ENCODE measurements at regions not wholly inside any gene's neighbourhood (a gene's known extent, or its start where the extent isn't known, plus 50 kb on each side); places are given as distances from the start of the nearest gene placed in this dataset.
A peak's percentile ranks its signal among the peaks of the same experiment; 100 is the strongest.

DNA sequence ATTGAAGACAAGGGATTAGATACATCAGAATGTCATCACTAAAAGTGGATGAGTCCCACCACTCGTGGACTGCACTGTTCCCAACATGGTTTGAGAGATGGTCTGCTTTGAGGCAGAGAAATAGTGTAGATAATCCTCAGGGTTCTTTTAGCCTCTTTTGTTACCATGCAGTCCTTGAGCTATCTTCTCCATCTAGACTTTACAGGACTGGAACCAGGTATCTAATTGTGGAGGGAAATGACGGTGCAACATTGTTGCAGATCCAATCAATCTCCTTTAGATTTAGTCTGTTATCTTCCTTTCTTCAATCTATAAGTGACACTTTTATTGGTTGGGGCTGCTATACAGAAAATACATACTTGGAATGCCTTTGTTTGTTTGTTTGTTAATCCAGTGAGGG is 183.8 kb upstream of the CWC22 start:
- no peak for DNase-seq

GRCh38 chr2:180187611-180188010 is 180.5 kb upstream of the CWC22 start:
- no peak for DNase-seq

GRCh38 chr2:180184506-180184905 is 177.4 kb upstream of the CWC22 start:
- no peak for DNase-seq

- no peak for DNase-seq
Measured at GRCh38 chr2:180180511-180180910, 173.4 kb upstream of the CWC22 start.

DNA sequence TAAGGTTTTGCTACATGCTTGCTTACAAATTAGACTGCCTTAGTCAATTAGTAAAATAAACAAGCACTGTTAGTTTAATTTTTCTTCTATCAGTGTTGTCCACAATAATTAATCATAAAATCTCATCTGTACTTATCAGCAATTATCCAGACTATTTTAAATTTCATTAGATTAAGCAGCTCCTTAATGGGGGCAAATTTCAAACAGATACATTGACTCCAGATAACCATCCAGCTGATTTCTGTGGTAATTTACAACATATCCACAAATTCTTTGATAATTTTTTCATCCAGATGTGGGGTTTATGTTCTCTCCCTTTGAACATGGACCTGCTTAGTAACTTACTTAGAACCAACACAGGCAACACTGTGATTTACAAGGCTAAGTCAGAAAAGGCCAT is 170.4 kb upstream of the CWC22 start:
- DNase-seq: no peak

- no peak for DNase-seq
Measured at GRCh38 chr2:180175736-180176135, 168.6 kb upstream of the CWC22 start.

DNA sequence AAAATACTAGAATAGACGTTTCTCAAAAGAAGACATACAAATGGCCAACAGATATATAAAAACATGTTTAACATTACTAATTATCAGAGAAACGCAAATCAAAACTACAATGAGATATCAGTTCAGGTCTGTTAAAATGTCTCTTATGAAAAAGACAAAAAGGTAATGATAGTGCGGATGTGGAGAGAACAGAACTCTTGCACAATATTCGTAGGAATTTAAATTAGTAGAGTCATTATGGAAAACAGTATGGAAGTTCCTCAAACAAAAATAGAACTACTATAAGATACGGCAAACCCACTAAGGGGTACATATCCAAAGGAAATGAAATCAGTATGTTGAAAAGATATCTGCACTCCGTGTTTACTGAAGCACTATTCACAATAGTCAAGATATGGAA is 167.5 kb upstream of the CWC22 start:
- DNase-seq: no peak

GRCh38 chr2:180169474-180169873 is 162.4 kb upstream of the CWC22 start:
- no peak for DNase-seq

DNA sequence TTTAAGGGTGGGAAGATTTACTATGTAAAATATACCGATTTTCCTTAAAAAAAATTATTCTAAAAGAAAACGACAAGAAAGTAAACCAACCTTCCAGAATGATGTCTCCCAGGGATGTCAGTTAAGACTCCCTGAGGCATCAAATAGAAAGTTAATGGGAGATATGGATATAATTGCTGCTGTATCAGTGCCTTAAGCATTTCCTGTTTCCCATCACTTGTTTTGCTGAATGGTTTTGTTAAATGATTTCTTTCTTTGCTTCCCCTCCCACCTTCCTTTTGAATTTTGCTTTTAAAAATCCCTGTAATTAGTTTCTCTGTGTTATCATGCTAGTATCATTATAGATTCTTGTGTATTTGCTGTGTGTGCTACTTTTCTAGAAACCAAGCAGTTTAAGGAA is 154.3 kb upstream of the CWC22 start:
- DNase-seq: no peak

GRCh38 chr2:180159921-180160320 is 152.8 kb upstream of the CWC22 start:
- no peak for DNase-seq

DNA sequence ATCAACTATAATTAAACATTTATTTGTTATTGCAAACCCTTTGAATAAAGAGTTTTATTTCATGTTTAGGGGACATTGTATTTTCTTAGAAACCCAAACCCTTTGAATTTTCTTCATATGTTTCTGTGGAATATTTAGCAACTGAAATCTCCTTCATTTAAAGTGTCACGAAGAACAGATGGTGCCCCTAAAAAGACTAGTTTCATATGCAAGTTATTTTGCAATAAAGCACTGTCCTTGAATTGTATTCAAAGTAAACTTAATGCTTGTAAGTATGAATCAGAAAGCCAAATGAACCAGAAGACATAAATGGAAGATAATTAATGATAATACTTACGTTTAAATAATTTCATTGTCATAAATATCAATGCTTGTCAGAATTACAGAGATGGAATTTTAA is 151.9 kb upstream of the CWC22 start:
- no peak for DNase-seq

- no peak for DNase-seq
Measured at GRCh38 chr2:180156651-180157050, 149.6 kb upstream of the CWC22 start.

DNA sequence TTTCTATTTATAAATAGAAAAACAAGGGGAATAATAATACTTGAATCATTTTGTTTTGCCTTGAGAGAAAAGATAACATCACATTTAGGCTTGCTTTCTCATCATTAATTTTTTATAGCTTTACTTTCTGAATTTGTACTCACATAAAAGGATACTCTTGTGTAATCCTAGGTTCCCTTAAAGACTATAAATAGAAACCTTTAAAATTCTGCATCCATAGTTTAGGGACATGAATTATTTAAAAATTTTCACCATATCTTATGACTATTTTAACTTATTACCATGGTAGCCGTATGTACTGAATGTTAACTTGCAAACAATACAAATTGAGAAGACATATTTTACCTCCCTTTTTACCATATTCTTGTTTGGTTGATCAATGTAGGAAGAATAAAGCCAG is 143.5 kb upstream of the CWC22 start:
- no peak for DNase-seq

DNA sequence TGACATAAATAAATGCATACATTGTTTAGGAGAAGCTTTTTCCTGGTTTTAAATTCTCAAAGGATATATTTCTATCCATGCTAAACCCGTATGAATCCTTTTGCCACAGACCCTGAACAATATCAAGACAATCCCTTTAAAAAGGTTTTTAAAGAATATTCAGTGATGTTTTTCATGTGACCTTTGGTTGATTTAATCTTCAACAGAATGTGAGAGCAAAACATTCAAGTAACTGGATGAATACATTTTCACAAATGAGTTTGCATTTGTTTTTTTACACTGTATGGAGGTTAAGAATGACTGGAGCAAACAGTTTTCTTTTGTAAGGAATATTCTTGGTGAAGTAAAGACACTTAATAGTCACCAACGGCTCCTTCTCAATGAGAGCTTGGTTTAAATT is 139.4 kb upstream of the CWC22 start:
- DNase-seq: no peak

DNA sequence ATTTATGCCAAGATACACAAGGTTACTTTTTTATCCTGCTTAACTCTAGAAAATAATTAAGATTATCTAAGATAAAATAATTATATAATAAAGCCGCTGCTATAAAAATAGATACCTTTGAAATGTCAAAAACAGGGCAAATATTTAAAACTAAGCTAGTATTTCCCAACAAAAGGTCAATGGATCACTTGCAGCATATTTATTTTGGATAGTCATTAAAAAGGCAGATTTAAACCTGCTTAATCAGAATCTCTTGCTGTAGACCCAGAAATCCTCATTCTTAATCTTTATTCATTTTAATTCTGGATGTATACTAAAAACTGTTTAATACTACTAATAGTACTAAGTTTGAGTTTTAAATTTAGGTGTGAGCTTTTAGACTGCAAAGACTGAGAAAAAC is 139.0 kb upstream of the CWC22 start:
- DNase-seq: no peak

DNA sequence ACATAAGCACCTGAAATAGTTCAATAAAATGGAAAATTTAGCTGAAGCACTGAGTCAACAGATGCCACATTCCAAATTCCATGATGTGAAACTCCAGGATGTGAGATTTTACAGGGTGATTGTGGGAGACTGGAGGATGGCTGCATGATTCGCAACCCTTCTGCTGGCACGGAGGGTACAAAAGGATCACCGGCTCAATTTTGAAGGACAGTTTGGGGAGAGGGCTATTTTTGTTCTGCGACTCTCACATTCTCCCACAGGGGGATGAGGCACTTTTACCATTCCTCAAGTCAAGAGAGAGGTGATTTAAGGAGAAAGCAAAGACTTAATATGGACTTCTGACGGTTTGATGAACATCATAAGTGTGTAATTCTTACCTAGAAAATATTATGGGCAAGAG is 138.1 kb upstream of the CWC22 start:
- DNase-seq: no peak

- no peak for DNase-seq
Measured at GRCh38 chr2:180144338-180144813, 137.3 kb upstream of the CWC22 start.

- no peak for DNase-seq
Measured at GRCh38 chr2:180143633-180144337, 136.7 kb upstream of the CWC22 start.

GRCh38 chr2:180141600-180141999 is 134.5 kb upstream of the CWC22 start:
- DNase-seq: no peak

DNA sequence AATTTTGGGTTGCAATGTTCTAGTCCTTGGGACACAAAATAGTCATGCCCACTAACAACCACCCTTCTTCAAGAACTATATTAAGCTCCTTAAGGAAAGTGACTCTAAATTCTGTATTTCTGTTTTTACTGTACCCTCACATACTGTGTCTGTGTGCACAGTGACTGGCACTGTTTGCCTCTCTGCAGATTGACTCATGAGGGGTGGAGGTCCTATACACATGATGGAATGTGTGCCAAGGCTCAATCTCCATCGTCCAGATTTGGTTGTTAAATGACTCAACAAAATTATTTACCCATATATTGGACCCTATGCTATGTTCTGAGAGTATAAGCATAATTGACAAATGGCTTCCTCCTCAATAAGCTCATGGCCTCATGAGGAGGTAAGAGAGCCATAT is 126.6 kb upstream of the CWC22 start:
- DNase-seq: no peak

GRCh38 chr2:180130403-180130802 is 123.3 kb upstream of the CWC22 start:
- no peak for DNase-seq

DNA sequence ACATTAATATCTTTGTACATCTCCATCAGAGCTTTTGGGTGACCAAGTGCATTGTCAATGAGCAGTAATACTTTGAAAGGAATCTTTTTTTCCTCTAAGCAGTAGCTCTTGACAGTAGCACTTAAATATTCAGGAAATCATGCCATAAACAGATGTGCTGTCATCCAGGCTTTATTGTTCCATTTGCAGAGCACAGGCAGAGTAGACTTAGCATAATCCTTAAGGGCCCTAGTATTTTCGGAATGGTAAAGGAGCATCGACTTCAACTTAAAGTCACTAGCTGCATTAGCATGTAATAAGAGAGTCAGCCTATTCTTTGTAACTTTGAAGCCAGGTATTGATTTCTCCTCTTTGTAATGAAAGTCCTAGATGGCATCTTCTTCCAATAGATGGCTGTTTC is 121.8 kb upstream of the CWC22 start:
- no peak for DNase-seq

DNA sequence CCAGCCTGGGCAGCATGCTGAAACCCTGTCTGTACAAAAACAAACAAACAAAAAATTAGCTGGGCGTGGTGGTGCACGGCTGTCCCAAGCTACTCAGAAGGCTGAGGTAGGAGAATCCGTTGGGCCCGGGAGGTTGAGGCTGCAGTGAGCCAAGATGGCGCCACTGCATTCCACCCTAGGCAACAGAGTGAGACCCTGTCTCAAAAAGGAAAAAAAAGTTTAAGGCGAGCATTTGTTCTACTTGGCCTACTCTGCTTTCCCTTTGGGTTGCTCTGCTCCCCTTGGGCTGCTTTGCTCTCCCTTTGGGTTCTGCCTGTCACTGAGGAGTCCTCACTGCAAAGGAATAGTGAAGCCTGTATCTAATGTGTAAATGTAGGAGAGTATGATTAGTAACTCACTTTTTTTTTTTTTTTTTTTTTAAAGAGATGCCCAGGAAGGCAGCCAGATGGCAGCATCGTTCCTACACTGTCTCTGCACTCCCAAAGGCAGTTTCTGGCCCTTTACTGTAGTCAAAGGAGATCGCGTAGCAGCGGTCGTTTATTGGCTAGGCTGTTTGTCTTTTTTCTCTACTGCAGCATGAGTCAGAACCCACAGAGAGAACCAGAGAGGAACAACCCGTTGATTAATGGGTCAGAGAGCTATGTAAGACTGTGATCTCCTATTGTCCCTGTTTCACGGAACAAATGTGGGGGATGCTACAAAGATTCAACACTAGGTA is 118.3 kb upstream of the CWC22 start:
- DNase-seq: peak; percentile 42

- peak; percentile 15 for DNase-seq
Measured at GRCh38 chr2:180124273-180125139, 117.4 kb upstream of the CWC22 start.
